ENCODE measurements at regions not wholly inside any gene's neighbourhood (a gene's known extent, or its start where the extent isn't known, plus 50 kb on each side); places are given as distances from the start of the nearest gene placed in this dataset.

DNA sequence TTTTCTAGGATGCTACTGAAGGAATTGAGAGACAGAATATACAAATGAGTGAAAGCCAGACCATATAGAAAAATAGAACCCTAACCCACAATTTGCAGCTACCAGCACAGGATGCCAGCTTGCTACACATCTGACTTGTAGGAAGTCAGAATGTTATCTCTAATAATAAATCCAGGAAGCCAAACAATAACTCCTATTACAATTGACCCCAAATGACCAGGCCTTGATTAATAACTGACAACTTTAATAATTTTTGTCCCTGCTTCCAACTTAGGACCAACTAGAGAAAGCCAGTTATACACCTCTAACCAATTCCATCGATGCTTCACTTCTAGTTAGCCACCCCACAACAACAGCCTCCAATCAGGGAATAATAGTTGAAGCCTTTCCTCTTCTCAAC is 193.4 kb downstream of the CASP12 start:
- H3K27ac ChIP-seq (ENCODE audit: extremely low read depth, low read depth, low read length), result no peak overlapping the region
- TF ChIP-seq ZSCAN23 (tag by site-specific recombination; IDR thresholded peaks at IDR 0.05) (no peak), ZSCAN16 (tag by site-specific recombination; IDR thresholded peaks at IDR 0.05) (no peak), IKZF3 (tag by site-specific recombination; IDR thresholded peaks at IDR 0.05) (no peak), KLF16 (tag by site-specific recombination; IDR thresholded peaks at IDR 0.05) (no peak), ZFP3 (tag by site-specific recombination; IDR thresholded peaks at IDR 0.05; ENCODE audit: low read depth) (no peak), ZNF121 (tag by site-specific recombination; IDR thresholded peaks at IDR 0.05) (no peak)
- TF ChIP-seq, protein P1, sequence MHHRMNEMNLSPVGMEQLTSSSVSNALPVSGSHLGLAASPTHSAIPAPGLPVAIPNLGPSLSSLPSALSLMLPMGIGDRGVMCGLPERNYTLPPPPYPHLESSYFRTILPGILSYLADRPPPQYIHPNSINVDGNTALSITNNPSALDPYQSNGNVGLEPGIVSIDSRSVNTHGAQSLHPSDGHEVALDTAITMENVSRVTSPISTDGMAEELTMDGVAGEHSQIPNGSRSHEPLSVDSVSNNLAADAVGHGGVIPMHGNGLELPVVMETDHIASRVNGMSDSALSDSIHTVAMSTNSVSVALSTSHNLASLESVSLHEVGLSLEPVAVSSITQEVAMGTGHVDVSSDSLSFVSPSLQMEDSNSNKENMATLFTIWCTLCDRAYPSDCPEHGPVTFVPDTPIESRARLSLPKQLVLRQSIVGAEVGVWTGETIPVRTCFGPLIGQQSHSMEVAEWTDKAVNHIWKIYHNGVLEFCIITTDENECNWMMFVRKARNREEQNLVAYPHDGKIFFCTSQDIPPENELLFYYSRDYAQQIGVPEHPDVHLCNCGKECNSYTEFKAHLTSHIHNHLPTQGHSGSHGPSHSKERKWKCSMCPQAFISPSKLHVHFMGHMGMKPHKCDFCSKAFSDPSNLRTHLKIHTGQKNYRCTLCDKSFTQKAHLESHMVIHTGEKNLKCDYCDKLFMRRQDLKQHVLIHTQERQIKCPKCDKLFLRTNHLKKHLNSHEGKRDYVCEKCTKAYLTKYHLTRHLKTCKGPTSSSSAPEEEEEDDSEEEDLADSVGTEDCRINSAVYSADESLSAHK (tag by site-specific recombination; IDR thresholded peaks at IDR 0.05), result no peak
- no peak overlapping the region for H3K4me3 ChIP-seq (ENCODE audit: low read depth, low read length)
- H3K9me3 ChIP-seq (ENCODE audit: control insufficient read depth, insufficient read depth, low read depth, low read length), result no peaks in the 10 kb centered on the region
- no peaks in the 10 kb centered on the region for H3K4me1 ChIP-seq (ENCODE audit: control insufficient read depth, insufficient read depth, low read length)
- POLR2A ChIA-PET, result no interaction called here
- CTCF ChIA-PET, result interaction anchor here (0.6 to 0.7 kb wide), 2 partner anchors 288 to 448 kb away, joined by 3 to 4 read pairs; no protein-coding TSS in a partner anchor
- no peaks in the 10 kb centered on the region for H3K36me3 ChIP-seq (ENCODE audit: control insufficient read depth in 2 of 2, insufficient read depth in 1 of 2, low read length in 2 of 2)

DNA sequence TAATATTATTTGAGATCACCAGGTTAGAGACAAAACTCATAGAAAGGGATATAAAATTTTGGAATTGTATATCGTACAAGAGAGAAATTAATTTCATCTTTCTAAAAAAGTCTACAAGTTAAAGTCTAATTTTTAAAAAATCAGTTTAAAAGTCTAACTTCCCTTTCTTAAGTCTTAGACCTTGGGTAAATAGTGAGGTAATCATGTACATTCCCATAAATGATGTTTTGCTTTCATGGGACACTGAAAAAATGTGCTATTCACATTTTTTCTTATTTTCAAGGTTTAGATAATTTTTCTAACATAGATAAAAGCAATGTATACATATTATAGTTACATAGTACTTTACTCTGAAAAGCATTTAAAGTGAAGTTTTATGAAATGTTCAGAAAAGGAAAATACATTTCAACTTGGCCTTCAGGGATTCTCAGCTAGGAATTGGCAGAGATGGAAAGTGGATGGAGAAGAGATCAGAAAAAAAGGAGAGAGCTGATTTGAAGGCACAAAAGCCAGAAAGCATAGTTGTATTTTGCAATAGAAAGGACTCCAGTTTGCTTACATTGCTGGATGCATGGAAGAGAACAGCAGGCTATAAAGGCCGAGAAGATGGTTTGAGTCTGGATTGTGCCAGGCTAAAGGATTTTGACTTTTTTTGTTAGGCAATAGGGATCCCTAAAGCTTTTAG is 194.0 kb downstream of the CASP12 start:
- Histone ChIP-seq H3K4me3 (ENCODE audit: low read depth, low read length) (no peak overlapping the region), H3K36me3 (ENCODE audit: control insufficient read depth in 2 of 2, insufficient read depth in 1 of 2, low read length in 2 of 2) (no peaks in the 10 kb centered on the region), H3K9me3 (ENCODE audit: control insufficient read depth, insufficient read depth, low read depth, low read length) (no peaks in the 10 kb centered on the region), H3K27ac (ENCODE audit: extremely low read depth, low read depth, low read length) (no peak overlapping the region), H3K4me1 (ENCODE audit: control insufficient read depth, insufficient read depth, low read length) (no peaks in the 10 kb centered on the region)
- POLR2A ChIA-PET, result no interaction called here
- TF ChIP-seq IKZF3 (tag by site-specific recombination; IDR thresholded peaks at IDR 0.05), result no peak
- no peak for TF ChIP-seq ZNF555 (tag by site-specific recombination; conservative IDR thresholded peaks at IDR 0.05)
- no peak for TF ChIP-seq ZNF10 (tag by site-specific recombination; IDR thresholded peaks at IDR 0.05)
- TF ChIP-seq KLF10 (tag by site-specific recombination; IDR thresholded peaks at IDR 0.05), result no peak
- TF ChIP-seq ZNF530 (tag by site-specific recombination; IDR thresholded peaks at IDR 0.05; ENCODE audit: low read depth), result no peak
- TF ChIP-seq ZNF239 (tag by site-specific recombination; IDR thresholded peaks at IDR 0.05), result no peak
- no peak for TF ChIP-seq ZNF157 (tag by site-specific recombination; IDR thresholded peaks at IDR 0.05)
- no peak for TF ChIP-seq ZXDB (tag by site-specific recombination; IDR thresholded peaks at IDR 0.05)
- TF ChIP-seq GLIS1 (tag by site-specific recombination; IDR thresholded peaks at IDR 0.05), result no peak
- TF ChIP-seq KLF16 (tag by site-specific recombination; IDR thresholded peaks at IDR 0.05), result no peak
- no peak for TF ChIP-seq ZNF24 (tag by site-specific recombination; IDR thresholded peaks at IDR 0.05)
- no peak for TF ChIP-seq MZF1 (tag by site-specific recombination; IDR thresholded peaks at IDR 0.05; ENCODE audit: borderline replicate concordance)
- TF ChIP-seq ZNF792 (tag by site-specific recombination; IDR thresholded peaks at IDR 0.05), result no peak
- TF ChIP-seq ZNF677 (tag by site-specific recombination; IDR thresholded peaks at IDR 0.05), result no peak
- CTCF ChIA-PET, result no interaction called here

DNA sequence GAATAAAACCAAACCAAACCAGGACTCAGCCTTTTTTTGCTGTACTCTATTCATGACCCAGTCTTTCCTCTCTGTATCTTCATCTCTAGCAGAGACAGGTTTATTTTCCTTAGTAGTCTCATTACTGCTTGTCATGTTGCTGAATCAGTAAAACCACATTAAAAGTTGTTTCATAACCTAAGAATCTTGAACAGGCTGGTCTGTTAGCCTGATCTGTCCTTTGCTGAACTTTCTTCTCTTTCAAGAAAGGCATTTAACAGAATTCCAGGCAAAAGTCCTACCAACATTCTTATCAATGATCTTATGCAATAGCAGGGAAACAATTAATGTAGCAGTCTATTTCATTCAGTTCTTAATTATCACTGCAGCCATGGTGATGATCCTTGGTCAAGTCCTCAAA is 197.7 kb downstream of the CASP12 start:
- Histone ChIP-seq H3K36me3 (ENCODE audit: control insufficient read depth in 2 of 2, insufficient read depth in 1 of 2, low read length in 2 of 2) (no peaks in the 10 kb centered on the region), H3K27ac (ENCODE audit: extremely low read depth, low read depth, low read length) (no peak overlapping the region), H3K9me3 (ENCODE audit: control insufficient read depth, insufficient read depth, low read depth, low read length) (no peaks in the 10 kb centered on the region), H3K4me1 (ENCODE audit: control insufficient read depth, insufficient read depth, low read length) (no peaks in the 10 kb centered on the region), H3K4me3 (ENCODE audit: low read depth, low read length) (no peak overlapping the region)
- CTCF ChIA-PET, result interaction anchor here (1.1 kb wide), 1 partner anchor 91 kb away, joined by 3 read pairs; no protein-coding TSS in a partner anchor
- no peak for TF ChIP-seq ZNF19 (tag by site-specific recombination; IDR thresholded peaks at IDR 0.05; ENCODE audit: low read depth)
- no peak for TF ChIP-seq MZF1 (tag by site-specific recombination; IDR thresholded peaks at IDR 0.05; ENCODE audit: borderline replicate concordance)
- no peak for TF ChIP-seq ZNF792 (tag by site-specific recombination; IDR thresholded peaks at IDR 0.05)
- TF ChIP-seq, protein P2, sequence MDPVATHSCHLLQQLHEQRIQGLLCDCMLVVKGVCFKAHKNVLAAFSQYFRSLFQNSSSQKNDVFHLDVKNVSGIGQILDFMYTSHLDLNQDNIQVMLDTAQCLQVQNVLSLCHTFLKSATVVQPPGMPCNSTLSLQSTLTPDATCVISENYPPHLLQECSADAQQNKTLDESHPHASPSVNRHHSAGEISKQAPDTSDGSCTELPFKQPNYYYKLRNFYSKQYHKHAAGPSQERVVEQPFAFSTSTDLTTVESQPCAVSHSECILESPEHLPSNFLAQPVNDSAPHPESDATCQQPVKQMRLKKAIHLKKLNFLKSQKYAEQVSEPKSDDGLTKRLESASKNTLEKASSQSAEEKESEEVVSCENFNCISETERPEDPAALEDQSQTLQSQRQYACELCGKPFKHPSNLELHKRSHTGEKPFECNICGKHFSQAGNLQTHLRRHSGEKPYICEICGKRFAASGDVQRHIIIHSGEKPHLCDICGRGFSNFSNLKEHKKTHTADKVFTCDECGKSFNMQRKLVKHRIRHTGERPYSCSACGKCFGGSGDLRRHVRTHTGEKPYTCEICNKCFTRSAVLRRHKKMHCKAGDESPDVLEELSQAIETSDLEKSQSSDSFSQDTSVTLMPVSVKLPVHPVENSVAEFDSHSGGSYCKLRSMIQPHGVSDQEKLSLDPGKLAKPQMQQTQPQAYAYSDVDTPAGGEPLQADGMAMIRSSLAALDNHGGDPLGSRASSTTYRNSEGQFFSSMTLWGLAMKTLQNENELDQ (tag by site-specific recombination; IDR thresholded peaks at IDR 0.05; ENCODE audit: low read depth), result no peak
- TF ChIP-seq MEIS1 (CRISPR knock-in tag; IDR thresholded peaks at IDR 0.05; ENCODE audit: borderline replicate concordance), result no peak
- TF ChIP-seq ZNF677 (tag by site-specific recombination; IDR thresholded peaks at IDR 0.05), result no peak
- TF ChIP-seq ZNF629 (tag by site-specific recombination; IDR thresholded peaks at IDR 0.05), result no peak
- no peak for TF ChIP-seq ZNF626 (tag by site-specific recombination; IDR thresholded peaks at IDR 0.05)
- TF ChIP-seq SALL2 (tag by site-specific recombination; IDR thresholded peaks at IDR 0.05; ENCODE audit: borderline replicate concordance), result no peak
- TF ChIP-seq, protein P3, sequence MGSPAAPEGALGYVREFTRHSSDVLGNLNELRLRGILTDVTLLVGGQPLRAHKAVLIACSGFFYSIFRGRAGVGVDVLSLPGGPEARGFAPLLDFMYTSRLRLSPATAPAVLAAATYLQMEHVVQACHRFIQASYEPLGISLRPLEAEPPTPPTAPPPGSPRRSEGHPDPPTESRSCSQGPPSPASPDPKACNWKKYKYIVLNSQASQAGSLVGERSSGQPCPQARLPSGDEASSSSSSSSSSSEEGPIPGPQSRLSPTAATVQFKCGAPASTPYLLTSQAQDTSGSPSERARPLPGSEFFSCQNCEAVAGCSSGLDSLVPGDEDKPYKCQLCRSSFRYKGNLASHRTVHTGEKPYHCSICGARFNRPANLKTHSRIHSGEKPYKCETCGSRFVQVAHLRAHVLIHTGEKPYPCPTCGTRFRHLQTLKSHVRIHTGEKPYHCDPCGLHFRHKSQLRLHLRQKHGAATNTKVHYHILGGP (tag by site-specific recombination; IDR thresholded peaks at IDR 0.05), result no peak
- no peak for TF ChIP-seq ZNF132 (tag by site-specific recombination; IDR thresholded peaks at IDR 0.05; ENCODE audit: borderline replicate concordance)
- POLR2A ChIA-PET, result no interaction called here

All from HEK293 (cell line).